SU-DHL-6 (cell line): ENCODE measurements at regions not wholly inside any gene's neighbourhood (a gene's known extent, or its start where the extent isn't known, plus 50 kb on each side); places are given as distances from the start of the nearest gene placed in this dataset.
"Not testable (repeated sequence)": the region's sequence is repeated elsewhere in the genome, so short reads cannot be mapped to it uniquely, and the experiment has no call there.

Experiments
- EZH2phosphoT487 ChIP-seq: fragments of 200-600 bp; sonication (generic), shearing (Covaris generic); conservative IDR thresholded peaks from 2 replicates; pipeline ENCODE4 v1.6.1; 2018; ENCODE audit warnings: mild to moderate bottlenecking, antibody characterized with exemption, low read length, moderate library complexity, mixed read lengths
- TF ChIP-seq, protein P1 (sequence below): fragments of 200-600 bp; sonication (generic); IDR thresholded peaks from one replicate; pipeline ENCODE4 v1.5.1; 2017; ENCODE audit warnings: antibody characterized with exemption, mild to moderate bottlenecking, low read length, moderate library complexity; ENCODE audit not compliant: insufficient read depth, poor library complexity, severe bottlenecking

DNA sequence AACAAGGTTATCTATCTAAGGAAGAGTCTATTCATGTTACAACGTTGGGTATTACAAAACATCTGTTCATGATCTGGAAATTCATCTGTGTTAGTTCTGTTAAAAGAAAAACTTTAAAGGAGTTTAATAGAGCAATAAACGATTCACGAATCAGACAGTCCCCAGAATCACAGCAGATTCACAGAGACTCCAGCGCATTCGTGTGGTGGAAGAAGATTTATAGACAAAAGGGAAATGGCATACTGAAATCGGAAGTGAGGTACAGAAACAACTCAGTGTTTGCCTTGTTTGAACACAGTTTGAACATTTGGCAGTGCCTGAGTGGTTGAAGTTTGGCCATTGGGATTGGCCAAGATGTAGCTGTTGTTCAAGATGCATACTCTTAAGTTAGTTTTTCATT is 178.8 kb downstream of the CWH43 start:
- TF ChIP-seq, protein P1, sequence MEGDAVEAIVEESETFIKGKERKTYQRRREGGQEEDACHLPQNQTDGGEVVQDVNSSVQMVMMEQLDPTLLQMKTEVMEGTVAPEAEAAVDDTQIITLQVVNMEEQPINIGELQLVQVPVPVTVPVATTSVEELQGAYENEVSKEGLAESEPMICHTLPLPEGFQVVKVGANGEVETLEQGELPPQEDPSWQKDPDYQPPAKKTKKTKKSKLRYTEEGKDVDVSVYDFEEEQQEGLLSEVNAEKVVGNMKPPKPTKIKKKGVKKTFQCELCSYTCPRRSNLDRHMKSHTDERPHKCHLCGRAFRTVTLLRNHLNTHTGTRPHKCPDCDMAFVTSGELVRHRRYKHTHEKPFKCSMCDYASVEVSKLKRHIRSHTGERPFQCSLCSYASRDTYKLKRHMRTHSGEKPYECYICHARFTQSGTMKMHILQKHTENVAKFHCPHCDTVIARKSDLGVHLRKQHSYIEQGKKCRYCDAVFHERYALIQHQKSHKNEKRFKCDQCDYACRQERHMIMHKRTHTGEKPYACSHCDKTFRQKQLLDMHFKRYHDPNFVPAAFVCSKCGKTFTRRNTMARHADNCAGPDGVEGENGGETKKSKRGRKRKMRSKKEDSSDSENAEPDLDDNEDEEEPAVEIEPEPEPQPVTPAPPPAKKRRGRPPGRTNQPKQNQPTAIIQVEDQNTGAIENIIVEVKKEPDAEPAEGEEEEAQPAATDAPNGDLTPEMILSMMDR = not testable (repeated sequence)
- not testable (repeated sequence) for TF ChIP-seq EZH2phosphoT487
